Umbilical cord (tissue), 1 donor: ENCODE measurements at regions not wholly inside any gene's neighbourhood (a gene's known extent, or its start where the extent isn't known, plus 50 kb on each side); places are given as distances from the start of the nearest gene placed in this dataset.
A peak's percentile ranks its signal among the peaks of the same experiment; 100 is the strongest.
"Not testable (repeated sequence)": the region's sequence is repeated elsewhere in the genome, so short reads cannot be mapped to it uniquely, and the experiment has no call there.

ENCODE experiments used
- DNase-seq: peaks from one replicate; pipeline ENCODE4 v3.0.0-alpha.2; 2015; ENCODE audit warnings: low spot score

DNA sequence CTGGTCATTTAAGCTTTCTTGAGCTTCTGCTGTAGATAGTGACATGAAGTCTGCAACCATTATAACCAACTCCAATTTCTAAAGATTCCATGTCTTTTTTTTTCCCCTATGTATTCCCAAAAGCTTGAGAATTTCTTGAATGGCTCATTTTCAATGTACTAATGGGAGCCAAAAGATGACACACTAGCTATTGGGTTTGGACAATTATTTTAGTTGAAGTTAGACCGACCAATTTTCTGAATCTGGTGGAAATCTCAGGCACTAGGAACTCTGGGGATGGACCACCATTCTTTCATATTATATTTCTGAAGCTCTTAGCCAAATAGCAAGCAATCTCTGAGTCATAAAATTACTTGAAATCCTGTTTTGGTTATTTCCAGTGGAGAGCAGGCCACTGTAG lies 617.4 kb upstream of the ADAMTS5 start:
- no peak for DNase-seq

DNA sequence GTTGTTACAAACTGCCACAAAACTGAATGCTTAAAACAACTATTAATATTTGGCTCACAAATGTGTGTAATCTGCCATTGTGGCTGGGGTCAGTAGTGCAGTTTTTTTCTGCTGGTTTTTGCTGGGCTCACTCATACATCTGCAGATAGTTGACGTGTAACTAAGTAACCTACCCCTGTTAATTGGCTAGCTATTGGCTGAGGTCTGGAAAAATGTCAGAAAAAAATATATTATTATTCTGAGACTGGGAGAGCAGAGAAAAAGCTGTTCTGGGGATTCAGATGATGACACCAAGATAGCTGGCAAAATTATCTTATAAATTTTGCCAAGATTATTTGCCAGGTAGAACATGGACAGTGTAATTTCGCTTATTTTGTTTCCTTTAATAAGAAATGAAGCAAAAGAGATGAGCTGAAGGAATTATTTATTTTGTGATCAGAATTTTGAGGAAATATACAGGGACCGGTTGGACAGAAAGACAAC lies 616.1 kb upstream of the ADAMTS5 start:
- DNase-seq: no peak

- no peak for DNase-seq
Measured at GRCh38 chr21:27582246-27582947, 615.5 kb upstream of the ADAMTS5 start.

GRCh38 chr21:27581168-27581567 lies 614.3 kb upstream of the ADAMTS5 start:
- DNase-seq: no peak

DNA sequence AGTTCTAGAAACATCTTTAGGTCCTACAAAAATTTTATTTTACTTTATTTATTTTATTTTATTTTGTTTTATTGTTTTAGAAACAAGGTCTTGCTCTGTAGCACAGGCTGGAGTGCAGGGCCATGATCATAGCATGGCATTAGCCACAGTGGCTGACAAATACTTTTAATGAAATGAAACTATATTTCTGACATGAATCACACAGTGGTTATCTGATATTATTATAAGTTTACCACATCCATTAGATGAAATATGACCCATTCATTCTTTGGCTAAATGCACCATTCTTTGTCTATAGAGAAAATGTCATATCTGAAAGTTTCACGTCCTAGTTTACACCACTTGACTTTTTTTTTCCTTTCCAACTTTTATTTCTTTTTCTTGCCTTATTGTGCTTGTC lies 613.4 kb upstream of the ADAMTS5 start:
- DNase-seq: no peak

- DNase-seq: no peak
Measured at GRCh38 chr21:27578741-27579265, 611.9 kb upstream of the ADAMTS5 start.

DNA sequence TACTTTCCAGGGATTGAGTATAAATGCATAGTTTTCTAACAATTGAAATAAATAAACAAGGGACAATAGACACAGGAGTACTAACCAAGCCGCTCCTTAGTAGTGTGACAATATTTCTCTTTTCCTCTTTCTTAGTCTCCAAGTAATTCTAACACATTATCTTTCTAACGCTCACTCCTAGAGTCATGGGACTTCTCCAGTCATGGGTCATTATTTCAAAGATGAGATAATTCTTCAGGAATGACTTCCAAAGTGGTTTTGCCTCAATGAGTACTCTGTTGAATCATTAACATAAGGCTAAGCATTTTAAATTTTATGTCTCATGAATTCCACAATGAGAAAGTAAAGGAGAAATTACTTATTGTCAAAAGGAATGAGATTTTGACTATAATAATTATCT lies 605.8 kb upstream of the ADAMTS5 start:
- DNase-seq: no peak

DNA sequence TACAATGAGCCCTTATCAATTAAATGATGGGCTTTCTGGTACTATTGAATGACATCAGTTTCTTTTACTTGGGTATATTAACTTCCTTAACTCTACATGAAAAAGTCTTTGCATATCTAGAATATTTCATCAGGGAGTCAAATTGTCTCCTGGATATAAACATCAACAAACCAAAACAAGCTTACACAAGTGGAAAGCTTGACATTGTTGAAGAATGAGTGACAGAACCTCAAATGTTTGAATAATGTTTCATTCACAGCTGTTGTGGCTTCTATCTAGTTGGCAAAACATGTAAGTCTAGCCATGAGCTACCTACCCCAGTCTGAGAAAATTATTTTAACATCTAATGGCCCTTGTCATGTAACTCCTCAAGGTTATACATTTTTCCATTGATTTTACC lies 604.8 kb upstream of the ADAMTS5 start:
- no peak for DNase-seq

GRCh38 chr21:27570306-27570868 lies 603.5 kb upstream of the ADAMTS5 start:
- peak; percentile 83 for DNase-seq

GRCh38 chr21:27569831-27570230 lies 602.9 kb upstream of the ADAMTS5 start:
- no peak for DNase-seq

DNA sequence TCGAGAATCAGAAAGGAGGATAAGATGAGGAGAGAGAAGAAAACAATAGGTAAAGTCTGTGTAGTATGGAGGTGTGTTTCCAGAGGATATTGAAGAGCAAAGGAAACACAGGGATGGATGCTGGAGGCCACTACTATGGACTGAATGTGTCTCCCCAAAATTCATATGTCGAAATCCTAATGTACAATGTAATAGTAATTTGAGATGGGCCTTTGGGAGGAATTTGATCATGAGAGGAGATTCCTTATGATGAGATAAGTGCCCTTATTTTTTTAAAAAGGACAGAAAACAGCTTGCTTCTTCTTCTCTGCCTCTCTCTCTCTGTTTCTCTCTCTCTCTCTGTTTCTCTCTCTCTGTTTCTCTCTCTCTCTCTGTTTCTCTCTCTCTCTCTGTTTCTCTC lies 602.2 kb upstream of the ADAMTS5 start:
- DNase-seq: no peak

GRCh38 chr21:27567381-27567780 lies 600.5 kb upstream of the ADAMTS5 start:
- no peak for DNase-seq

- no peak for DNase-seq
Measured at GRCh38 chr21:27566521-27566920, 599.6 kb upstream of the ADAMTS5 start.

GRCh38 chr21:27565364-27565763 lies 598.5 kb upstream of the ADAMTS5 start:
- no peak for DNase-seq

GRCh38 chr21:27564684-27565301 lies 597.9 kb upstream of the ADAMTS5 start:
- peak; percentile 34 for DNase-seq

DNA sequence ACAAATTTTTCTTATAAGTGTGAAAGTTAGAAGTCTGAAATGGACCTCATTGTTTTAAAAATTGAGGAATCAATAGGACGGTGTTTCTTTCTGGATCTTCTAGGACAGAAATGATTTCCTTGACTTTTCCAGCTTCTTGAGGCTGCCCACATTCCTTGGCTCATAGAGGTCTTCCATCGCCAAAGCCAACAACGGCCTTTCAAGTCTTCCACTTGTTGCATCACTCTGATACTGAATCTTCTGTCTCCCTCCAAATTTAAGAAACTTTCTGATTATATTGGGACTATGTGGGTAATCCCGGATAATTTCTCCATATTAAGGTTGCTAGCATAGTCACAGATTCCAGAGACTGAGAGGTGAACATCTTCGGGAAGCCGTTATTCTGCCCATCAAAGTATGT lies 595.4 kb upstream of the ADAMTS5 start:
- no peak for DNase-seq

GRCh38 chr21:27561116-27561515 lies 594.2 kb upstream of the ADAMTS5 start:
- no peak for DNase-seq

DNA sequence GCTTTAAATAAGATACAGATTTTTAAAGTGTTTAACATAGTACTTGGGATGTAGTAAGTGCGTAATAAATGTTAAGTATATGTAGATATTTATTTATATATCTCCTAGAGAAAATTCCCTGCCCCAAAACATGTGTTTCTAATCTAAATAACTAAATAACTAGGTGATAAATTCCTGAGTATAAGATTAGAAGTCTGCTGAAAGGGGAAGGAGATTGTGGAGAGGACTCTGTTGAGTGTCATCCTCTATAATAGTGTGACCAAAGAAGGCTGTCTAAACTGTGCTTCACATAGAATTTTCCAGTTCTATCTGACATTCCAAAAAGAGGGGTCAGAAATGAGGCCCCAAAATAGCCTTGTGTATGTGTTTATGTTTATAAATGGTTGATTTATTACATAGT lies 590.5 kb upstream of the ADAMTS5 start:
- no peak for DNase-seq

DNA sequence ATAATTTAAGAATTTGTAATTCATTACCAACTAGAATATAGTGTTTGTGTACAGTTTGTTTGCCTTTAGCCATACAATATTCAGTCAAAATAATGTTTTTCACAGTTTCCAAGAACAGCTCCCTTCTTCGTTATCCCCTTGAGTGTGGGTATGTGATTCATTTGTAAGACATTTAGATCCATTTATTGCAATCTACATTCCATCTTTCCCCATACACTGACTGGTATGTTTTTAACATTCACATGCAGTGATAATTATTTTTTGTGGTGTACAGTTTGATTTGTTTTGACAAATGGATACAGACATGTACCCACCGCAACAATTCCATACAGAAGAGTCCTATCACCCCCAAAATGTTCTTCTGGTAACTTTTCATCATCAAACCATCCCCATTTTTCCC lies 589.1 kb upstream of the ADAMTS5 start:
- no peak for DNase-seq

GRCh38 chr21:27550287-27550686 lies 583.4 kb upstream of the ADAMTS5 start:
- no peak for DNase-seq

DNA sequence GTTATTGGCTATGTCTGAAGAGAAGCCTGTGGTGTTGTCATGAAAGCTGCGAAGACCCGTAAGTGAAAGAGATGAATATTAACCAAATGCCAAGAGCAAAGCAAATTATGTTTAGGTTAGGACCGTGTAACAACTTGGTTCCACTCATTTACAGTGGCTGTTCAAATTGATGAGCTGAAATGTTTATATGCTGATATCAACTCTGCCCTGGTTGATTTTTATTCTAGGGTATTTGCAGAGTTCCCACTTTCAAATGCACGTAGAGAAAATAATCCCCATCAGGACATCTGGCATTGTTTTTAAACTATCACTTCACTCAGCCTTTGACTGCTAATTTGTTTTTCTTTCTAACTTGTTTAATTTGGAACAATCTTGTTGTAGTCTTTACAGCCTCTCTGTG lies 581.6 kb upstream of the ADAMTS5 start:
- DNase-seq: no peak

- no peak for DNase-seq
Measured at GRCh38 chr21:27545754-27546349, 579.0 kb upstream of the ADAMTS5 start.

GRCh38 chr21:27542126-27542525 lies 575.2 kb upstream of the ADAMTS5 start:
- DNase-seq: not testable (repeated sequence)
